Fibroblast of lung (primary cell): ENCODE measurements at regions not wholly inside any gene's neighbourhood (a gene's known extent, or its start where the extent isn't known, plus 50 kb on each side); places are given as distances from the start of the nearest gene placed in this dataset.

Experiments
- DNase-seq, 2 donors: peaks; one replicate each; pipeline versions ENCODE4 v3.0.0 to v3.0.0-alpha.2; 2010; ENCODE audit warnings: low read depth in 2 of 2
- H2AFZ ChIP-seq: 2 replicates; pipeline ENCODE4 v1.5.1; 2012; ENCODE audit warnings: low read length, control low read depth, inconsistent platforms
- H3K27ac ChIP-seq: 2 replicates; pipeline ENCODE4 v1.5.1; 2011; ENCODE audit warnings: low read length, control low read depth; ENCODE audit not compliant: insufficient read depth
- H3K27me3 ChIP-seq: 2 replicates; pipeline ENCODE4 v1.5.1; 2011; ENCODE audit warnings: mild to moderate bottlenecking, low read length; ENCODE audit not compliant: control insufficient read depth, insufficient read depth
- H3K36me3 ChIP-seq: 2 replicates; pipeline ENCODE4 v1.5.1; 2011; ENCODE audit warnings: low read length; ENCODE audit not compliant: control insufficient read depth, insufficient read depth
- H3K4me1 ChIP-seq: 2 replicates; pipeline ENCODE4 v1.5.1; 2011; ENCODE audit warnings: low read length; ENCODE audit not compliant: control insufficient read depth, insufficient read depth; ENCODE audit errors: extremely low read depth
- H3K4me2 ChIP-seq: 2 replicates; pipeline ENCODE4 v1.5.1; 2011; ENCODE audit warnings: low read length, control low read depth; ENCODE audit not compliant: insufficient read depth; ENCODE audit errors: extremely low read depth
- H3K4me3 ChIP-seq, 4 experiments: fragments of 200-600 bp in 1 of 4; sonication (generic) in 1 of 4; replicated peaks in 1 of 4; 2 replicates each; pipeline ENCODE4 v1.5.1; 2011 to 2016; ENCODE audit warnings: low read length in 4 of 4, low read depth in 3 of 4, mild to moderate bottlenecking in 3 of 4, control low read depth in 2 of 4, inconsistent platforms in 1 of 4, mixed read lengths in 1 of 4; ENCODE audit not compliant: insufficient read depth in 1 of 4; ENCODE audit errors: control extremely low read depth in 1 of 4
- H3K79me2 ChIP-seq: 2 replicates; pipeline ENCODE4 v1.5.1; 2012; ENCODE audit warnings: mild to moderate bottlenecking, low read length, inconsistent platforms; ENCODE audit not compliant: control insufficient read depth, insufficient read depth
- H3K9ac ChIP-seq: 2 replicates; pipeline ENCODE4 v1.5.1; 2011; ENCODE audit warnings: mild to moderate bottlenecking, low read length, control low read depth; ENCODE audit not compliant: insufficient read depth
- H3K9me3 ChIP-seq: 2 replicates; pipeline ENCODE4 v1.5.1; 2012; ENCODE audit warnings: low read depth, low read length; ENCODE audit not compliant: control insufficient read depth, insufficient read depth
- H4K20me1 ChIP-seq: 2 replicates; pipeline ENCODE4 v1.5.1; 2011; ENCODE audit warnings: low read length; ENCODE audit not compliant: control insufficient read depth, insufficient read depth; ENCODE audit errors: extremely low read depth
- CTCF ChIP-seq, 2 donors: IDR thresholded peaks in 1 of 2; conservative IDR thresholded peaks in 1 of 2; 1 replicate in 1 of 2; 2 replicates in 1 of 2; pipeline ENCODE4 v1.5.1; 2011 to 2012; ENCODE audit warnings: low read length in 2 of 2, control low read depth in 1 of 2, inconsistent platforms in 1 of 2, low read depth in 1 of 2, mild to moderate bottlenecking in 1 of 2
- EZH2 ChIP-seq: IDR thresholded peaks from 2 replicates; pipeline ENCODE4 v1.5.1; 2012; ENCODE audit warnings: low read length, control low read depth, mild to moderate bottlenecking; ENCODE audit errors: missing control alignments

DNA sequence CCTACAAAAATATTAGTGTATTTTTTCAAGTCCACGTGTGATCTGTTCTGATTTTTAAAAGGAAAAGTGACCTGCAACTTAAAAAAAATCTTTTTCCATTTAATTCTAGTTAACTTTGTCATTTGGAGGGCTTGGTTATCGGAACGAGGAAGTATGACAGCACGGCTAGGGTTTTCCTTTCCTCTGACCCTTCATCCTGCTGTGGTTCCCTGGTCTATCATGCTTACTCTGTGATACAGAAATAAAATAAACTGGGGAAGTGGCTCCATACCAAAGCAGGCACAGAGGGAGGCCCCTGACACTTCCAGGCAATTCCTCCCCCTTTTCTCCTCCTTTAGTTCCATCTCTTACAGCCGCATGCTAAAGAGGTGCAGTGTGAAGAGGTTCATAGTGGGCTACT is 491.3 kb downstream of the EDEM1 start:
- no peak overlapping the region for H3K4me2 ChIP-seq
- H3K27ac ChIP-seq: no peak overlapping the region
- no peaks in the 10 kb centered on the region for H3K79me2 ChIP-seq
- H3K9ac ChIP-seq: no peak overlapping the region
- no peak for DNase-seq
- H3K4me3 ChIP-seq: no peak overlapping the region
- TF ChIP-seq EZH2: no peak
- no peak for TF ChIP-seq CTCF (conservative IDR thresholded peaks at IDR 0.05 in 1 of 2, IDR thresholded peaks at IDR 0.05 in 1 of 2; ENCODE audit: low read depth in 1 of 2, low read length in 2 of 2)
- H2AFZ ChIP-seq: no peak overlapping the region
- H3K27me3 ChIP-seq: no peaks in the 10 kb centered on the region
- H3K36me3 ChIP-seq: no peaks in the 10 kb centered on the region
- H4K20me1 ChIP-seq: no peaks in the 10 kb centered on the region
- H3K4me1 ChIP-seq: no peaks in the 10 kb centered on the region
- H3K9me3 ChIP-seq: no peaks in the 10 kb centered on the region

- no peak for DNase-seq
- Histone ChIP-seq H3K4me3 (no peak overlapping the region), H3K9me3 (no peaks in the 10 kb centered on the region), H3K9ac (no peak overlapping the region), H3K79me2 (no peaks in the 10 kb centered on the region), H4K20me1 (no peaks in the 10 kb centered on the region), H3K27me3 (no peaks in the 10 kb centered on the region), H3K4me1 (no peaks in the 10 kb centered on the region), H2AFZ (no peak overlapping the region), H3K4me2 (no peak overlapping the region), H3K36me3 (no peaks in the 10 kb centered on the region), H3K27ac (no peak overlapping the region)
- TF ChIP-seq EZH2 (no peak), CTCF (conservative IDR thresholded peaks at IDR 0.05 in 1 of 2, IDR thresholded peaks at IDR 0.05 in 1 of 2; ENCODE audit: low read depth in 1 of 2, low read length in 2 of 2) (no peak)
Measured at GRCh38 chr3:5687230-5687629, 499.7 kb downstream of the EDEM1 start.

- H2AFZ ChIP-seq: no peak overlapping the region
- H3K27ac ChIP-seq: no peak overlapping the region
- no peaks in the 10 kb centered on the region for H3K9me3 ChIP-seq
- TF ChIP-seq CTCF (conservative IDR thresholded peaks at IDR 0.05 in 1 of 2, IDR thresholded peaks at IDR 0.05 in 1 of 2; ENCODE audit: low read depth in 1 of 2, low read length in 2 of 2): no peak
- TF ChIP-seq EZH2: no peak
- no peaks in the 10 kb centered on the region for H3K36me3 ChIP-seq
- H3K27me3 ChIP-seq: no peaks in the 10 kb centered on the region
- H3K9ac ChIP-seq: no peak overlapping the region
- H3K4me2 ChIP-seq: no peak overlapping the region
- H3K79me2 ChIP-seq: no peaks in the 10 kb centered on the region
- H4K20me1 ChIP-seq: no peaks in the 10 kb centered on the region
- no peak overlapping the region for H3K4me3 ChIP-seq
- DNase-seq: no peak
- H3K4me1 ChIP-seq: no peaks in the 10 kb centered on the region
Measured at GRCh38 chr3:5690490-5690889, 503.0 kb downstream of the EDEM1 start.
